HL-60 (cell line): ENCODE measurements at regions not wholly inside any gene's neighbourhood (a gene's known extent, or its start where the extent isn't known, plus 50 kb on each side); places are given as distances from the start of the nearest gene placed in this dataset.

Experiments
- GABPA ChIP-seq: IDR thresholded peaks from 2 replicates; pipeline ENCODE4 v1.6.1; 2012; ENCODE audit warnings: low read depth
- POLR2AphosphoS5 ChIP-seq: IDR thresholded peaks from 2 replicates; pipeline ENCODE4 v1.6.1; 2012; ENCODE audit warnings: low read depth
- SPI1 ChIP-seq: IDR thresholded peaks from 2 replicates; pipeline ENCODE4 v1.6.1; 2012; ENCODE audit warnings: low read depth, mild to moderate bottlenecking, borderline replicate concordance
- TF ChIP-seq, protein P1 (sequence below): IDR thresholded peaks from one replicate; pipeline ENCODE4 v1.5.1; 2011; ENCODE audit warnings: low read length, control low read depth, inconsistent platforms; ENCODE audit not compliant: insufficient read depth
- TF ChIP-seq, protein P2 (sequence below): IDR thresholded peaks from 2 replicates; pipeline ENCODE4 v1.6.1; 2012; ENCODE audit warnings: low read depth; ENCODE audit not compliant: insufficient replicate concordance

- TF ChIP-seq, protein P1, sequence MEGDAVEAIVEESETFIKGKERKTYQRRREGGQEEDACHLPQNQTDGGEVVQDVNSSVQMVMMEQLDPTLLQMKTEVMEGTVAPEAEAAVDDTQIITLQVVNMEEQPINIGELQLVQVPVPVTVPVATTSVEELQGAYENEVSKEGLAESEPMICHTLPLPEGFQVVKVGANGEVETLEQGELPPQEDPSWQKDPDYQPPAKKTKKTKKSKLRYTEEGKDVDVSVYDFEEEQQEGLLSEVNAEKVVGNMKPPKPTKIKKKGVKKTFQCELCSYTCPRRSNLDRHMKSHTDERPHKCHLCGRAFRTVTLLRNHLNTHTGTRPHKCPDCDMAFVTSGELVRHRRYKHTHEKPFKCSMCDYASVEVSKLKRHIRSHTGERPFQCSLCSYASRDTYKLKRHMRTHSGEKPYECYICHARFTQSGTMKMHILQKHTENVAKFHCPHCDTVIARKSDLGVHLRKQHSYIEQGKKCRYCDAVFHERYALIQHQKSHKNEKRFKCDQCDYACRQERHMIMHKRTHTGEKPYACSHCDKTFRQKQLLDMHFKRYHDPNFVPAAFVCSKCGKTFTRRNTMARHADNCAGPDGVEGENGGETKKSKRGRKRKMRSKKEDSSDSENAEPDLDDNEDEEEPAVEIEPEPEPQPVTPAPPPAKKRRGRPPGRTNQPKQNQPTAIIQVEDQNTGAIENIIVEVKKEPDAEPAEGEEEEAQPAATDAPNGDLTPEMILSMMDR: no peak
- TF ChIP-seq, protein P2, sequence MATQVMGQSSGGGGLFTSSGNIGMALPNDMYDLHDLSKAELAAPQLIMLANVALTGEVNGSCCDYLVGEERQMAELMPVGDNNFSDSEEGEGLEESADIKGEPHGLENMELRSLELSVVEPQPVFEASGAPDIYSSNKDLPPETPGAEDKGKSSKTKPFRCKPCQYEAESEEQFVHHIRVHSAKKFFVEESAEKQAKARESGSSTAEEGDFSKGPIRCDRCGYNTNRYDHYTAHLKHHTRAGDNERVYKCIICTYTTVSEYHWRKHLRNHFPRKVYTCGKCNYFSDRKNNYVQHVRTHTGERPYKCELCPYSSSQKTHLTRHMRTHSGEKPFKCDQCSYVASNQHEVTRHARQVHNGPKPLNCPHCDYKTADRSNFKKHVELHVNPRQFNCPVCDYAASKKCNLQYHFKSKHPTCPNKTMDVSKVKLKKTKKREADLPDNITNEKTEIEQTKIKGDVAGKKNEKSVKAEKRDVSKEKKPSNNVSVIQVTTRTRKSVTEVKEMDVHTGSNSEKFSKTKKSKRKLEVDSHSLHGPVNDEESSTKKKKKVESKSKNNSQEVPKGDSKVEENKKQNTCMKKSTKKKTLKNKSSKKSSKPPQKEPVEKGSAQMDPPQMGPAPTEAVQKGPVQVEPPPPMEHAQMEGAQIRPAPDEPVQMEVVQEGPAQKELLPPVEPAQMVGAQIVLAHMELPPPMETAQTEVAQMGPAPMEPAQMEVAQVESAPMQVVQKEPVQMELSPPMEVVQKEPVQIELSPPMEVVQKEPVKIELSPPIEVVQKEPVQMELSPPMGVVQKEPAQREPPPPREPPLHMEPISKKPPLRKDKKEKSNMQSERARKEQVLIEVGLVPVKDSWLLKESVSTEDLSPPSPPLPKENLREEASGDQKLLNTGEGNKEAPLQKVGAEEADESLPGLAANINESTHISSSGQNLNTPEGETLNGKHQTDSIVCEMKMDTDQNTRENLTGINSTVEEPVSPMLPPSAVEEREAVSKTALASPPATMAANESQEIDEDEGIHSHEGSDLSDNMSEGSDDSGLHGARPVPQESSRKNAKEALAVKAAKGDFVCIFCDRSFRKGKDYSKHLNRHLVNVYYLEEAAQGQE: no peak
- TF ChIP-seq GABPA (no peak), SPI1 (no peak), POLR2AphosphoS5 (no peak)
Observed at GRCh38 chr6:74065705-74066104, 369.7 kb downstream of the CD109 start.
